ENCODE measurements at regions not wholly inside any gene's neighbourhood (a gene's known extent, or its start where the extent isn't known, plus 50 kb on each side); places are given as distances from the start of the nearest gene placed in this dataset.
"Not testable (repeated sequence)": the region's sequence is repeated elsewhere in the genome, so short reads cannot be mapped to it uniquely, and the experiment has no call there.

GRCh38 chr3:170814822-170815221 lies 55.2 kb downstream of the RPL22L1 start:
- DNase-seq, result no peak

GRCh38 chr3:170813266-170813665 lies 56.7 kb downstream of the RPL22L1 start:
- no peak for DNase-seq

- peak; percentile 66 for DNase-seq
Measured at GRCh38 chr3:170811928-170812591, 57.9 kb downstream of the RPL22L1 start.

GRCh38 chr3:170811515-170811914 lies 58.5 kb downstream of the RPL22L1 start:
- DNase-seq, result no peak

- DNase-seq, result no peak
Measured at GRCh38 chr3:170809975-170810357, 60.0 kb downstream of the RPL22L1 start.

GRCh38 chr3:170809007-170809974 lies 60.7 kb downstream of the RPL22L1 start:
- peak; percentile 72 for DNase-seq

GRCh38 chr3:170808041-170808440 lies 62.0 kb downstream of the RPL22L1 start:
- no peak for DNase-seq

- no peak for DNase-seq
Measured at GRCh38 chr3:170806676-170807075, 63.3 kb downstream of the RPL22L1 start.

GRCh38 chr3:170806141-170806540 lies 63.9 kb downstream of the RPL22L1 start:
- no peak for DNase-seq

- not testable (repeated sequence) for DNase-seq
Measured at GRCh38 chr3:170805296-170805695, 64.7 kb downstream of the RPL22L1 start.

- not testable (repeated sequence) for DNase-seq
Measured at GRCh38 chr3:170804634-170805033, 65.4 kb downstream of the RPL22L1 start.

GRCh38 chr3:170804078-170804477 lies 65.9 kb downstream of the RPL22L1 start:
- no peak for DNase-seq

- peak; percentile 81 for DNase-seq
Measured at GRCh38 chr3:170802164-170803151, 67.5 kb downstream of the RPL22L1 start.

GRCh38 chr3:170801597-170801996 lies 68.4 kb downstream of the RPL22L1 start:
- no peak for DNase-seq

GRCh38 chr3:170800275-170800674 lies 69.7 kb downstream of the RPL22L1 start:
- not testable (repeated sequence) for DNase-seq

- DNase-seq, result no peak
Measured at GRCh38 chr3:170799009-170799408, 71.0 kb downstream of the RPL22L1 start.

GRCh38 chr3:170797685-170798084 lies 72.3 kb downstream of the RPL22L1 start:
- no peak for DNase-seq

- no peak for DNase-seq
Measured at GRCh38 chr3:170792471-170792870, 77.5 kb downstream of the RPL22L1 start.

- DNase-seq, result no peak
Measured at GRCh38 chr3:170790647-170791046, 79.3 kb downstream of the RPL22L1 start.

- no peak for DNase-seq
Measured at GRCh38 chr3:170787464-170787863, 82.5 kb downstream of the RPL22L1 start.

GRCh38 chr3:170785454-170785853 lies 84.5 kb downstream of the RPL22L1 start:
- DNase-seq, result no peak

GRCh38 chr3:170784406-170784805 lies 85.6 kb downstream of the RPL22L1 start:
- no peak for DNase-seq

- no peak for DNase-seq
Measured at GRCh38 chr3:170780955-170781354, 89.0 kb downstream of the RPL22L1 start.
